BE2C (cell line): ENCODE measurements at regions not wholly inside any gene's neighbourhood (a gene's known extent, or its start where the extent isn't known, plus 50 kb on each side); places are given as distances from the start of the nearest gene placed in this dataset.

Experiments used
- DNase-seq: peaks from one replicate; pipeline ENCODE4 v3.0.0-alpha.2; 2020
- H3K27me3 ChIP-seq: fragments of 250-450 bp; sonication (Bioruptor Pico); 2 replicates; pipeline ENCODE4 v1.5.1; 2020; ENCODE audit warnings: mild to moderate bottlenecking
- H3K36me3 ChIP-seq: fragments of 250-450 bp; sonication (Bioruptor Pico); 2 replicates; pipeline ENCODE4 v1.5.1; 2020; ENCODE audit warnings: mild to moderate bottlenecking
- H3K4me1 ChIP-seq: fragments of 250-450 bp; sonication (Bioruptor Pico); 2 replicates; pipeline ENCODE4 v1.5.1; 2020
- H3K4me3 ChIP-seq: 2 replicates; pipeline ENCODE4 v1.5.1; 2011; ENCODE audit warnings: low read depth, low read length
- H3K9me3 ChIP-seq: fragments of 250-450 bp; sonication (Bioruptor Pico); 2 replicates; pipeline ENCODE4 v1.5.1; 2020
- TF ChIP-seq, protein P1 (sequence below): IDR thresholded peaks from 2 replicates; pipeline ENCODE4 v1.5.1; 2012; ENCODE audit warnings: mild to moderate bottlenecking, low read depth, low read length

DNA sequence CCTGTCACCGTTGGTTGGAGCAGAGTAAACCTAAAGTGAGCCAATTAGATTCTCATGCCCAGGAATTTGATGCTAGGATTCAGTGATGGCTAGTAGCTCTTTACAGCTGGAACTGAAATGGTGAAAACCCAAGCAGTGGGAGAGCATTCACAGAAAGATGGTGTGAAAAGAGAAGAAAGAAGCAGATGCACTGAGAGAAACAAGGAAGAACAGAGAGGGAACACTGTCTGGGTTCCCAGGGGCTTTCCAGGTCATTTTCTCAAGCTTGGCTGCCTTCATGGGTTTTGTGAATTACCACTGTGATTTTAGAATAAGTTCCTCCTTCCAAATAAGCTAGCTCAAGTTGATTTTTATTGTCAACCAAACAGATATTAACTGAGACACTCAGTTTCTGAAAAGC is 104.1 kb upstream of the AKIRIN2 start:
- DNase-seq = no peak
- no peak overlapping the region for H3K4me3 ChIP-seq
- TF ChIP-seq, protein P1, sequence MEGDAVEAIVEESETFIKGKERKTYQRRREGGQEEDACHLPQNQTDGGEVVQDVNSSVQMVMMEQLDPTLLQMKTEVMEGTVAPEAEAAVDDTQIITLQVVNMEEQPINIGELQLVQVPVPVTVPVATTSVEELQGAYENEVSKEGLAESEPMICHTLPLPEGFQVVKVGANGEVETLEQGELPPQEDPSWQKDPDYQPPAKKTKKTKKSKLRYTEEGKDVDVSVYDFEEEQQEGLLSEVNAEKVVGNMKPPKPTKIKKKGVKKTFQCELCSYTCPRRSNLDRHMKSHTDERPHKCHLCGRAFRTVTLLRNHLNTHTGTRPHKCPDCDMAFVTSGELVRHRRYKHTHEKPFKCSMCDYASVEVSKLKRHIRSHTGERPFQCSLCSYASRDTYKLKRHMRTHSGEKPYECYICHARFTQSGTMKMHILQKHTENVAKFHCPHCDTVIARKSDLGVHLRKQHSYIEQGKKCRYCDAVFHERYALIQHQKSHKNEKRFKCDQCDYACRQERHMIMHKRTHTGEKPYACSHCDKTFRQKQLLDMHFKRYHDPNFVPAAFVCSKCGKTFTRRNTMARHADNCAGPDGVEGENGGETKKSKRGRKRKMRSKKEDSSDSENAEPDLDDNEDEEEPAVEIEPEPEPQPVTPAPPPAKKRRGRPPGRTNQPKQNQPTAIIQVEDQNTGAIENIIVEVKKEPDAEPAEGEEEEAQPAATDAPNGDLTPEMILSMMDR = no peak
- no peaks in the 10 kb centered on the region; the same call in 1 of the 2 replicates for H3K27me3 ChIP-seq
- H3K4me1 ChIP-seq = no peaks in the 10 kb centered on the region
- H3K36me3 ChIP-seq = no peaks in the 10 kb centered on the region
- no peaks in the 10 kb centered on the region for H3K9me3 ChIP-seq

DNA sequence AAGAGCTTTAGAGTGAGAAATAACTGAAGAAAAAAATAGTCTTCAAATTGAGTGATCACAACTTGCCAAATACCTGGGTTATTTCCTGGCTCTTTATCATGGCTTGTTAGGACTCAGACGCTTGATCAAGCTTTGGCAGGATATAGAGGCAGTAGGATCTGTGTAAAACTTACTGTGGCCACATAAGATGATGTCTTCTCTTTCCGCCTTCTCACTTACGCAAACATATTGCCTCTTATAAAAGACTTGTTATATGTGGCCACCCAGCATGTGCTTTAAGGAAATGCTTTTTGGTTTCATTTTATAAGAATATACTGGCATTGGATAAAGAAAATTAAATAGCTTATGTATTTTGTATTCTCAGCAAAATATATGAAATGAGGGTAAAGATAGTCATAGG is 101.8 kb upstream of the AKIRIN2 start:
- Histone ChIP-seq H3K27me3 (no peaks in the 10 kb centered on the region; the same call in 1 of the 2 replicates), H3K4me3 (no peak overlapping the region), H3K9me3 (no peaks in the 10 kb centered on the region), H3K4me1 (no peaks in the 10 kb centered on the region), H3K36me3 (no peaks in the 10 kb centered on the region)
- TF ChIP-seq, protein P1 = no peak
- DNase-seq = no peak

DNA sequence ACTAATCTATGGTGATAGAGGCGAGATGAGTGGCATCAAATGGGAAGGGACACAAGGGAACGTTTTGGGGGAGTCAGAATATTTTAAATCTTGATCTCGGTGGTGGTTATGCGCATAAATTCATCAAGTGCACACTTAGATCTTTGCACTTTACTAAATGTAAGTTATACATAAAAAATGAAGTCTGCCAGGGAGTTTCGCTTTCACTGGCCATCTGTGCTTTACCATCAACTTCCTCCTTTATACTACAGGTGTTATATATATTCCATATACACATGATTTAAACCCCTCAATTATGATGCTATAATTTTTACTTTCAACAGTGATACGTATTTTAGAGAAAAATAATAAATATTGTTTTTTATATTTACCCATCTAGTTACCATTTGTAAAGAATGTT is 97.6 kb upstream of the AKIRIN2 start:
- no peak overlapping the region for H3K4me3 ChIP-seq
- no peaks in the 10 kb centered on the region for H3K36me3 ChIP-seq
- H3K27me3 ChIP-seq = no peaks in the 10 kb centered on the region; the same call in 1 of the 2 replicates
- DNase-seq = no peak
- no peaks in the 10 kb centered on the region for H3K4me1 ChIP-seq
- H3K9me3 ChIP-seq = no peaks in the 10 kb centered on the region
- TF ChIP-seq, protein P1 = no peak

DNA sequence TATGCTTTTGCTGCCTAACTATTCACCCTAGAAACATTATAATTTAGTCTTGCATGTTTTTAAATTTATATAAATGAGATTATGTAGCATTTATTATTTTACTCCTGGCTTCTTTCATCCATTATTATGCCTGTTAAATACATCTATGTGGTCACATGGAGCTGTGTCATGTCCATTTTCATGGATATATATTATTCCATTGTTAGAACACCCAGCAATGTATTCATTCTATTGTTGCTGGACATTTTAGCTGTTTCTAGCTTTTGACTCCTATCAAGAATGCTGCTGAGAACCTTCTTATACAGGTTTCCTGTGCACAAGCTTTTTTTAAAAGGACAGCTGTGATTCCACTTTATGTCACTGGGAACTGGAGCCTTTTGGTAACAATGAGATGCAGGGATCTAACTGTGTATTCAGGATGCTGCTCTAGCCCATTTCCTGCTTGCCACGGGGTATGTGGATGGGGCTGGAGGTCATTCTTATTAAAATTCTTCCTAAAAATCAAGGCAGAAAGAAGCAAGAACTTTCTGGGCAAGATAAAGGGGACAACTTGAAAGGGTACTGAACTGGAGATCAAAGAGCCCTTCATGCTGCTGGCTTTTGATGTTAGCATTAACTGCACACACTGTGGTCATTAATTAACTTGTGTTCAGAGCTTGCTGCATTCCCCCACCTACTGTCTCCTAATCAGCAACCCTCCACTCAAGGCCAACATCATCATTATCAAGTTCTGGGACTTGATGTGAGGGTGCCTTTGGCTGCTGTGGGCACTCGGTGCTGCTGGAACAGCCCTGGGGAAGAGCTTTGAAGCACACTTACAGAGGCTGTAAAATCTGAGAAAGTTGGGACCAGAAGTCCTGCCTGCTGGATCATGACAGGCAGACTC is 96.6 kb upstream of the AKIRIN2 start:
- H3K27me3 ChIP-seq = no peaks in the 10 kb centered on the region
- H3K9me3 ChIP-seq = no peaks in the 10 kb centered on the region
- H3K36me3 ChIP-seq = no peaks in the 10 kb centered on the region
- no peak for DNase-seq
- no peak overlapping the region for H3K4me3 ChIP-seq
- TF ChIP-seq, protein P1 = no peak
- no peaks in the 10 kb centered on the region for H3K4me1 ChIP-seq

DNA sequence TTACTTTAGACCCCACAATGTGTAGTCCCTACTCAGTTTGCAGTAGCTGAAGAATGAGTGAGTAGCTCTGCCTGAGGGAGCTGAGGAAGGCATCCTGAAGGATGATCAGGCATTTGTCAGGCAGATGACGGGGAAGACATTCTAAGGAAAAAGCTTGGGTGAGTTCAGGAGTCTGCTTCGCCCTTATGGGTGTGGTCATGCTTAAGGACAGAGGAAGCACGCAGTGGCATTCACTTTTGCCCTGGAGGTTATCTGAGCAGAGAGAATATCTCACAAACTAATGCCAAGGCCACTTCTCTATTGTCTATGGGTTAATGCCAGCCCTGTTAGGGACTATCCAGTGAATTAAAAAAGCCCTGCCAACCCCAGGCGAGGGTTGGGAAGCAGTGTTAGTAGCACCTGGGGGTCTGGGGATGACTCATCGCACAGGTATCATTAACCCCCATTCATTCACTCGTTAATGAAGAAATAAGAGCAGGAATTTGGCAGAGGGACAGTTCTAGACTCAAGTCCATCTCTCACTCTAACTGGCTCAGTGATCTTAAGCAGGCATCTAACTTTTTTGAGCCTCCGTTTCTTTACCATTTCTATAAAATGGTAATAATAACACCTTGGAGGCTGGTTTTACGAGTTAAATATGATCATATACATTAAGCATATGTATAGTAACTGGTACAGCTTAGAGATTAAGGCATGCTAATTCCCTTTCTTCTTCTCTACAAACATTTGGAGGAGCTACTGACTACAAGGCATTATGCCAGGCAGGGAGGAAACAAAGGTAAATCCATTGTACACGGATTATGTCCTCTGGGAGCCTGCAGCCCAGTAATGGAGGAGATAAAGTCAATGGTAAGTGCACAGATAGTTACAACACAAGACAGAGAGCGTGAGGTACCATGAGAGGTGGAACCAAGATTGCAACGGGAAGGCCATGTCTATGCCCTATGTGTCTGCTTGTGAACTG is 93.2 kb upstream of the AKIRIN2 start:
- H3K36me3 ChIP-seq = no peaks in the 10 kb centered on the region
- no peaks in the 10 kb centered on the region; the same call in 1 of the 2 replicates for H3K27me3 ChIP-seq
- no peak for DNase-seq
- no peaks in the 10 kb centered on the region for H3K9me3 ChIP-seq
- H3K4me1 ChIP-seq = no peaks in the 10 kb centered on the region
- no peak overlapping the region for H3K4me3 ChIP-seq
- TF ChIP-seq, protein P1 = no peak
